ENCODE measurements at regions not wholly inside any gene's neighbourhood (a gene's known extent, or its start where the extent isn't known, plus 50 kb on each side); places are given as distances from the start of the nearest gene placed in this dataset.

DNA sequence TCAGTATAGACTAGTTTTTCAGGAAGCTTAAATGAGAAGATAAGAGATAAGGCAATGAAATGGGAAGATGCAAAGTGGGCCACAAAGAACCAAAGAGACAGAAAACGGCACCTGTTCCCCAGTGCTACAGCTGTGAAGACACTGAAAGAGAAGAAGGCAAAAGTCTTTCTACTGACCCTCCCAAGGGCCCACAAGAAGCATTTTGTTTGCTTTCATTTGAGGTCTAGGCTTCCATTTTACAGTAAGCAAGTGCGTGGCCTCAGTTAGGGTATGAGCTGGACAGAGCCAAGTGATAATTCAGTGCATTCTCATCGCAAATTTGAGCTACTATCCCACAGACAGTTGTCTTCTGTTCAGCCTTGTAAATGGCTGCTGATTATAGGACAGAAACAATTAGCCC, 53.4 kb upstream of the STK17B start:
- DNase-seq (ENCODE audit: low spot score): no peak

- no peak for DNase-seq (ENCODE audit: low spot score)
Measured at GRCh38 chr2:196225213-196225612, 53.8 kb upstream of the STK17B start.

- no peak for DNase-seq (ENCODE audit: low spot score)
Measured at GRCh38 chr2:196226058-196226706, 54.8 kb upstream of the STK17B start.

GRCh38 chr2:196226707-196227065, 55.3 kb upstream of the STK17B start:
- no peak for DNase-seq (ENCODE audit: low spot score)

- DNase-seq (ENCODE audit: low spot score): no peak
Measured at GRCh38 chr2:196229013-196229412, 57.6 kb upstream of the STK17B start.

- DNase-seq (ENCODE audit: low spot score): no peak
Measured at GRCh38 chr2:196230061-196230854, 58.9 kb upstream of the STK17B start.

GRCh38 chr2:196233021-196233804, 61.8 kb upstream of the STK17B start:
- peak; percentile 98 for DNase-seq (ENCODE audit: low spot score)

- DNase-seq (ENCODE audit: low spot score): peak; percentile 69
Measured at GRCh38 chr2:196233805-196234475, 62.6 kb upstream of the STK17B start.

- DNase-seq (ENCODE audit: low spot score): no peak
Measured at GRCh38 chr2:196234672-196235071, 63.3 kb upstream of the STK17B start.

GRCh38 chr2:196238836-196239380, 67.5 kb upstream of the STK17B start:
- no peak for DNase-seq (ENCODE audit: low spot score)

- peak; percentile 84 for DNase-seq (ENCODE audit: low spot score)
Measured at GRCh38 chr2:196239622-196240587, 68.5 kb upstream of the STK17B start.

- DNase-seq (ENCODE audit: low spot score): no peak
Measured at GRCh38 chr2:196241175-196241574, 69.8 kb upstream of the STK17B start.

- no peak for DNase-seq (ENCODE audit: low spot score)
Measured at GRCh38 chr2:196242131-196242620, 70.8 kb upstream of the STK17B start.

- DNase-seq (ENCODE audit: low spot score): no peak
Measured at GRCh38 chr2:196244516-196244915, 73.1 kb upstream of the STK17B start.

- no peak for DNase-seq (ENCODE audit: low spot score)
Measured at GRCh38 chr2:196244966-196245365, 73.6 kb upstream of the STK17B start.

GRCh38 chr2:196245378-196246140, 74.2 kb upstream of the STK17B start:
- DNase-seq (ENCODE audit: low spot score): no peak

DNA sequence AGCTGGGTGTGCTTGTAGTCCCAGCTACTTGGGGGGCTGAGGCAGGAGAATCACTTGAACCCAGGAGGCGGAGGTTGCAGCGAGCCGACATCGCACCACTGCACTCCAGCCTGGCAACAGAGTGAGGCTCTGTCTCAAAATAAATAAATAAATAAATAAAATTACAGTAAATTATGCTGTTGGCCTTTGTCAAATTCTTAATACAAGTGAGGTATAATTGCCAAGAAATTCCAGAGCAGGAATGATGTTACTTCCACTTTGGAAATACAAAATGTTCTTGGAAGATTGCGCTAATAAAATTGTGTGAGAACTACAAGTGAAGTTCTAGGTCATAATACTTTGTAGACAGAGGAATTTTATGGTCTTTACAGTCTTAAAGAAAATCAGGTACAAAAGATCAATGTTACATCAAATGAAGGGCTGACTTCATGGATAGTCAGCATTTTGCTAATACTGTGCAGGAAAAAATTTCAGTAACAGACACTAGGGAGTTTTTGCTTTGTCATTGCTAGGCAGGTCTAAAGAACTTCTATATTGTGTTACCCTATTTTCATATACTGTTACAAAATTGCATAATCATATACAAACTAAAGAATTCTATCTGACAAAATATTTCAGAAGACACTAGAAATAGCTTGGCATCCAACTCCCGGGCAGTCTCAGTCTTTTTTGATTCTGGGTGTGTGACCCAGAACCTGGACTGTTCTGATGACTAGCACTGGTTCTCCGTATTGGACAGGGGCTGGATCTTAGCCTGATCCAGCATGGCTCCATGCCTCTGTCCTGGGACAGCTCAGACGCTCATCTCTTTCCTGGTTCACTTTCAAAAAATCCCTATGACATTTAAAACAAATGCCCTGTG, 76.0 kb upstream of the STK17B start:
- DNase-seq (ENCODE audit: low spot score): no peak

- no peak for DNase-seq (ENCODE audit: low spot score)
Measured at GRCh38 chr2:196247976-196248280, 76.5 kb upstream of the STK17B start.

All from HT-29 (cell line).